ENCODE measurements at regions not wholly inside any gene's neighbourhood (a gene's known extent, or its start where the extent isn't known, plus 50 kb on each side); places are given as distances from the start of the nearest gene placed in this dataset.

GRCh38 chrX:42023122-42023521 is 99.8 kb upstream of the CASK start:
- ChIA-PET CTCF (no interaction called here), POLR2A (no interaction called here)
- H3K9me3 Mint-ChIP-seq: 0 out of 2 replicates have a peak, but pooled peaks cover 8% of the 10 kb centered on the region
- DNase-seq (ENCODE audit: low spot score) (no peak), ATAC-seq (no peak)
- H3K27me3 Mint-ChIP-seq (ENCODE audit: low read depth): no peaks in the 10 kb centered on the region
- no peak overlapping the region for H3K27ac Mint-ChIP-seq
- no peaks in the 10 kb centered on the region for H3K4me1 Mint-ChIP-seq
- no peak overlapping the region for H3K4me3 Mint-ChIP-seq
- H3K36me3 Mint-ChIP-seq: no peaks in the 10 kb centered on the region
- TF ChIP-seq CREB1 (CRISPR knock-in tag; IDR thresholded peaks at IDR 0.05) (no peak), ELF4 (CRISPR knock-in tag; IDR thresholded peaks at IDR 0.05; ENCODE audit: low read depth) (no peak), ZNF317 (CRISPR knock-in tag; IDR thresholded peaks at IDR 0.05; ENCODE audit: borderline replicate concordance, low read depth) (no peak), ETV6 (CRISPR knock-in tag; IDR thresholded peaks at IDR 0.05) (no peak), PRRX2 (CRISPR knock-in tag; IDR thresholded peaks at IDR 0.05) (no peak)
- TF ChIP-seq, protein P1, sequence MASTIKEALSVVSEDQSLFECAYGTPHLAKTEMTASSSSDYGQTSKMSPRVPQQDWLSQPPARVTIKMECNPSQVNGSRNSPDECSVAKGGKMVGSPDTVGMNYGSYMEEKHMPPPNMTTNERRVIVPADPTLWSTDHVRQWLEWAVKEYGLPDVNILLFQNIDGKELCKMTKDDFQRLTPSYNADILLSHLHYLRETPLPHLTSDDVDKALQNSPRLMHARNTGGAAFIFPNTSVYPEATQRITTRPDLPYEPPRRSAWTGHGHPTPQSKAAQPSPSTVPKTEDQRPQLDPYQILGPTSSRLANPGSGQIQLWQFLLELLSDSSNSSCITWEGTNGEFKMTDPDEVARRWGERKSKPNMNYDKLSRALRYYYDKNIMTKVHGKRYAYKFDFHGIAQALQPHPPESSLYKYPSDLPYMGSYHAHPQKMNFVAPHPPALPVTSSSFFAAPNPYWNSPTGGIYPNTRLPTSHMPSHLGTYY (CRISPR knock-in tag; IDR thresholded peaks at IDR 0.05): no peak

GRCh38 chrX:42022158-42022557 is 98.8 kb upstream of the CASK start:
- POLR2A ChIA-PET: no interaction called here

GRCh38 chrX:42021058-42021457 is 97.7 kb upstream of the CASK start:
- Mint-ChIP-seq H3K9me3 (0 out of 2 replicates have a peak, but pooled peaks cover 8% of the 10 kb centered on the region), H3K4me1 (no peaks in the 10 kb centered on the region), H3K27ac (no peak overlapping the region), H3K36me3 (no peaks in the 10 kb centered on the region), H3K4me3 (no peak overlapping the region), H3K27me3 (ENCODE audit: low read depth) (no peaks in the 10 kb centered on the region)
- ATAC-seq (no peak), DNase-seq (ENCODE audit: low spot score) (no peak)
- ChIA-PET POLR2A (no interaction called here), CTCF (no interaction called here)
- TF ChIP-seq CREB1 (CRISPR knock-in tag; IDR thresholded peaks at IDR 0.05) (no peak), ZNF232 (CRISPR knock-in tag; IDR thresholded peaks at IDR 0.05) (no peak), ZNF121 (CRISPR knock-in tag; IDR thresholded peaks at IDR 0.05) (no peak), ZSCAN18 (CRISPR knock-in tag; IDR thresholded peaks at IDR 0.05) (no peak), ZNF396 (CRISPR knock-in tag; IDR thresholded peaks at IDR 0.05; ENCODE audit: borderline replicate concordance) (no peak), E2F4 (CRISPR knock-in tag; IDR thresholded peaks at IDR 0.05; ENCODE audit: borderline replicate concordance, low read depth) (no peak), NFATC4 (CRISPR knock-in tag; IDR thresholded peaks at IDR 0.05) (no peak), ZNF532 (CRISPR knock-in tag; IDR thresholded peaks at IDR 0.05; ENCODE audit: borderline replicate concordance) (no peak), SMAD4 (CRISPR knock-in tag; IDR thresholded peaks at IDR 0.05) (no peak), TP53 (CRISPR knock-in tag; IDR thresholded peaks at IDR 0.05) (no peak)
- TF ChIP-seq, protein P2, sequence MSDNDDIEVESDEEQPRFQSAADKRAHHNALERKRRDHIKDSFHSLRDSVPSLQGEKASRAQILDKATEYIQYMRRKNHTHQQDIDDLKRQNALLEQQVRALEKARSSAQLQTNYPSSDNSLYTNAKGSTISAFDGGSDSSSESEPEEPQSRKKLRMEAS (CRISPR knock-in tag; IDR thresholded peaks at IDR 0.05): no peak

More at GRCh38 chrX:42022158-42022557, 98.8 kb upstream of the CASK start:
- no peak overlapping the region for H3K4me3 Mint-ChIP-seq
- 0 out of 2 replicates have a peak, but pooled peaks cover 8% of the 10 kb centered on the region for H3K9me3 Mint-ChIP-seq
- no peaks in the 10 kb centered on the region for H3K4me1 Mint-ChIP-seq
- H3K27ac Mint-ChIP-seq: no peak overlapping the region
- ATAC-seq (no peak), DNase-seq (ENCODE audit: low spot score) (no peak)
- CTCF ChIA-PET: no interaction called here
- no peaks in the 10 kb centered on the region for H3K36me3 Mint-ChIP-seq
- TF ChIP-seq MLX (CRISPR knock-in tag; IDR thresholded peaks at IDR 0.05) (no peak), STAT6 (CRISPR knock-in tag; conservative IDR thresholded peaks at IDR 0.05; ENCODE audit: low read depth) (no peak)
- no peaks in the 10 kb centered on the region for H3K27me3 Mint-ChIP-seq (ENCODE audit: low read depth)
